ENCODE measurements at regions not wholly inside any gene's neighbourhood (a gene's known extent, or its start where the extent isn't known, plus 50 kb on each side); places are given as distances from the start of the nearest gene placed in this dataset.

- TF ChIP-seq, protein P1, sequence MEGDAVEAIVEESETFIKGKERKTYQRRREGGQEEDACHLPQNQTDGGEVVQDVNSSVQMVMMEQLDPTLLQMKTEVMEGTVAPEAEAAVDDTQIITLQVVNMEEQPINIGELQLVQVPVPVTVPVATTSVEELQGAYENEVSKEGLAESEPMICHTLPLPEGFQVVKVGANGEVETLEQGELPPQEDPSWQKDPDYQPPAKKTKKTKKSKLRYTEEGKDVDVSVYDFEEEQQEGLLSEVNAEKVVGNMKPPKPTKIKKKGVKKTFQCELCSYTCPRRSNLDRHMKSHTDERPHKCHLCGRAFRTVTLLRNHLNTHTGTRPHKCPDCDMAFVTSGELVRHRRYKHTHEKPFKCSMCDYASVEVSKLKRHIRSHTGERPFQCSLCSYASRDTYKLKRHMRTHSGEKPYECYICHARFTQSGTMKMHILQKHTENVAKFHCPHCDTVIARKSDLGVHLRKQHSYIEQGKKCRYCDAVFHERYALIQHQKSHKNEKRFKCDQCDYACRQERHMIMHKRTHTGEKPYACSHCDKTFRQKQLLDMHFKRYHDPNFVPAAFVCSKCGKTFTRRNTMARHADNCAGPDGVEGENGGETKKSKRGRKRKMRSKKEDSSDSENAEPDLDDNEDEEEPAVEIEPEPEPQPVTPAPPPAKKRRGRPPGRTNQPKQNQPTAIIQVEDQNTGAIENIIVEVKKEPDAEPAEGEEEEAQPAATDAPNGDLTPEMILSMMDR (conservative IDR thresholded peaks at IDR 0.05): no peak
- no peak for TF ChIP-seq ZFX (IDR thresholded peaks at IDR 0.05)
These were observed 149.8 kb upstream of the FGF10 start for GRCh38 chr5:44538797-44539601.

All from C4-2B (cell line).